ENCODE measurements at regions not wholly inside any gene's neighbourhood (a gene's known extent, or its start where the extent isn't known, plus 50 kb on each side); places are given as distances from the start of the nearest gene placed in this dataset.

- no peaks in the 10 kb centered on the region for H3K79me2 ChIP-seq (ENCODE audit: low read length)
- H3K9ac ChIP-seq (ENCODE audit: low read length) = no peak overlapping the region
- H4K20me1 ChIP-seq (ENCODE audit: low read length) = no peaks in the 10 kb centered on the region
- no peaks in the 10 kb centered on the region for H3K9me2 ChIP-seq (replicated peaks; ENCODE audit: low read length)
- H3F3A ChIP-seq (ENCODE audit: low read length, unreplicated experiment) = no peaks in the 10 kb centered on the region
- no peaks in the 10 kb centered on the region for H3K27me3 ChIP-seq (ENCODE audit: low read length)
- H2AFZ ChIP-seq (ENCODE audit: low read length) = no peak overlapping the region; the same call in 1 of the 2 replicates
- ATAC-seq (no peak), DNase-seq (no peak)
- ChIA-PET CTCF (no interaction called here), POLR2A (ENCODE audit: unreplicated experiment) (no interaction called here)
- H3K4me1 ChIP-seq (ENCODE audit: insufficient read depth, low read length) = peaks cover 11% of the 10 kb centered on the region; the same call in 1 of the 2 replicates
- TF ChIP-seq EZH2phosphoT487 (IDR thresholded peaks at IDR 0.05; ENCODE audit: borderline replicate concordance, low read length) = no peak
- TF ChIP-seq EZH2 (IDR thresholded peaks at IDR 0.05; ENCODE audit: low read length, unreplicated experiment) = no peak
- no peak for TF ChIP-seq CTCF (conservative IDR thresholded peaks at IDR 0.05; ENCODE audit: low read depth, low read length)
- H3K9me3 ChIP-seq (ENCODE audit: low read length) = no peaks in the 10 kb centered on the region
- BruUV-seq (replicated peaks) = no TSS peak
- no peaks in the 10 kb centered on the region; the same call in 1 of the 2 replicates for H3K36me3 ChIP-seq (ENCODE audit: low read depth, low read length)
- H3K4me2 ChIP-seq (ENCODE audit: low read length) = no peak overlapping the region
- intact Hi-C loops (cut with micrococcal nuclease) = loop anchor here (5.0 kb wide), 1 partner anchor 46 kb away; no protein-coding TSS in a partner anchor
- no peak overlapping the region for H3K4me3 ChIP-seq (ENCODE audit: low read length)
- no peak overlapping the region for H3K27ac ChIP-seq (ENCODE audit: low read length)
Observed at GRCh38 chr1:78222960-78223358, 177.2 kb downstream of the GIPC2 start.

GRCh38 chr1:78223417-78224215 is 177.8 kb downstream of the GIPC2 start:
- no peaks in the 10 kb centered on the region for H3F3A ChIP-seq (ENCODE audit: low read length, unreplicated experiment)
- peaks cover 14% of the 10 kb centered on the region for H3K4me1 ChIP-seq (ENCODE audit: insufficient read depth, low read length)
- H3K27me3 ChIP-seq (ENCODE audit: low read length) = no peaks in the 10 kb centered on the region
- H3K36me3 ChIP-seq (ENCODE audit: low read depth, low read length) = no peaks in the 10 kb centered on the region; the same call in 1 of the 2 replicates
- no peak for ATAC-seq
- no peak overlapping the region for H3K9ac ChIP-seq (ENCODE audit: low read length)
- H3K9me2 ChIP-seq (replicated peaks; ENCODE audit: low read length) = no peaks in the 10 kb centered on the region
- ChIA-PET CTCF (no interaction called here), POLR2A (ENCODE audit: unreplicated experiment) (no interaction called here)
- H3K4me3 ChIP-seq (ENCODE audit: low read length) = no peak overlapping the region
- intact Hi-C loops (cut with micrococcal nuclease) = loop anchor here (5.0 kb wide), 1 partner anchor 46 kb away; no protein-coding TSS in a partner anchor
- TF ChIP-seq CTCF (conservative IDR thresholded peaks at IDR 0.05; ENCODE audit: low read depth, low read length) = no peak
- TF ChIP-seq EZH2 (IDR thresholded peaks at IDR 0.05; ENCODE audit: low read length, unreplicated experiment) = no peak
- TF ChIP-seq EZH2phosphoT487 (IDR thresholded peaks at IDR 0.05; ENCODE audit: borderline replicate concordance, low read length) = no peak
- no peaks in the 10 kb centered on the region for H3K79me2 ChIP-seq (ENCODE audit: low read length)
- no peaks in the 10 kb centered on the region for H3K9me3 ChIP-seq (ENCODE audit: low read length)
- H4K20me1 ChIP-seq (ENCODE audit: low read length) = no peaks in the 10 kb centered on the region
- no TSS peak for BruUV-seq (replicated peaks)
- no peak overlapping the region; the same call in 1 of the 2 replicates for H2AFZ ChIP-seq (ENCODE audit: low read length)
- peak; percentile 15 for DNase-seq
- H3K27ac ChIP-seq (ENCODE audit: low read length) = no peak overlapping the region
- H3K4me2 ChIP-seq (ENCODE audit: low read length) = no peak overlapping the region

- CTCF ChIA-PET = no interaction called here
- no peaks in the 10 kb centered on the region for H3K27me3 ChIP-seq (ENCODE audit: low read length)
- no peak for DNase-seq
Observed at GRCh38 chr1:78224246-78224785, 178.6 kb downstream of the GIPC2 start.

More at GRCh38 chr1:78224246-78224785, 178.6 kb downstream of the GIPC2 start:
- POLR2A ChIA-PET (ENCODE audit: unreplicated experiment) = no interaction called here
- no TSS peak for BruUV-seq (replicated peaks)
- intact Hi-C loops (cut with micrococcal nuclease) = loop anchor here (5.0 kb wide), 1 partner anchor 47 kb away; no protein-coding TSS in a partner anchor
- Histone ChIP-seq H2AFZ (ENCODE audit: low read length) (no peak overlapping the region), H3K9ac (ENCODE audit: low read length) (no peak overlapping the region), H3K27ac (ENCODE audit: low read length) (no peak overlapping the region), H4K20me1 (ENCODE audit: low read length) (no peaks in the 10 kb centered on the region), H3K4me2 (ENCODE audit: low read length) (no peak overlapping the region), H3K79me2 (ENCODE audit: low read length) (no peaks in the 10 kb centered on the region), H3K4me3 (ENCODE audit: low read length) (no peak overlapping the region), H3K9me2 (replicated peaks; ENCODE audit: low read length) (no peaks in the 10 kb centered on the region), H3K36me3 (ENCODE audit: low read depth, low read length) (no peaks in the 10 kb centered on the region; the same call in 1 of the 2 replicates), H3K4me1 (ENCODE audit: insufficient read depth, low read length) (peaks cover 21% of the 10 kb centered on the region), H3K9me3 (ENCODE audit: low read length) (no peaks in the 10 kb centered on the region), H3F3A (ENCODE audit: low read length, unreplicated experiment) (peaks cover 5% of the 10 kb centered on the region)
- TF ChIP-seq EZH2 (IDR thresholded peaks at IDR 0.05; ENCODE audit: low read length, unreplicated experiment) = no peak
- ATAC-seq = no peak

Data from PC-3 (cell line).